Effector memory CD4-positive, alpha-beta T cell (primary cell): ENCODE measurements at regions not wholly inside any gene's neighbourhood (a gene's known extent, or its start where the extent isn't known, plus 50 kb on each side); places are given as distances from the start of the nearest gene placed in this dataset.

Experiments used
- DNase-seq, 3 donors: peaks; one replicate each; pipeline ENCODE4 v3.0.0-alpha.2; 2020
- H3K27ac ChIP-seq: 2 replicates; pipeline ENCODE4 v1.7.0; 2013; ENCODE audit warnings: mild to moderate bottlenecking, low read length, moderate library complexity; ENCODE audit not compliant: insufficient read depth, poor library complexity, severe bottlenecking
- H3K27me3 ChIP-seq: replicated peaks from 2 replicates; pipeline ENCODE4 v1.7.0; 2013; ENCODE audit warnings: mild to moderate bottlenecking, low read length; ENCODE audit not compliant: insufficient read depth, control insufficient read depth, poor library complexity, severe bottlenecking
- H3K36me3 ChIP-seq: 2 replicates; pipeline ENCODE4 v1.7.0; 2013; ENCODE audit warnings: mild to moderate bottlenecking, low read length, moderate library complexity; ENCODE audit not compliant: control insufficient read depth, insufficient read depth
- H3K4me1 ChIP-seq: 2 replicates; pipeline ENCODE4 v1.7.0; 2013; ENCODE audit warnings: low read length, mild to moderate bottlenecking; ENCODE audit not compliant: control insufficient read depth, insufficient read depth, poor library complexity, severe bottlenecking
- H3K4me3 ChIP-seq: 2 replicates; pipeline ENCODE4 v1.7.0; 2013; ENCODE audit warnings: low read length, low read depth, mild to moderate bottlenecking; ENCODE audit not compliant: insufficient read depth, poor library complexity, severe bottlenecking
- H3K9me3 ChIP-seq: 2 replicates; pipeline ENCODE4 v1.7.0; 2013; ENCODE audit warnings: mild to moderate bottlenecking, low read length, moderate library complexity; ENCODE audit not compliant: control insufficient read depth

GRCh38 chr10:44763331-44763730 is 147.8 kb upstream of the TMEM72 start:
- Histone ChIP-seq H3K27ac (no peak overlapping the region), H3K4me3 (no peak overlapping the region), H3K4me1 (no peaks in the 10 kb centered on the region), H3K36me3 (no peaks in the 10 kb centered on the region), H3K9me3 (no peaks in the 10 kb centered on the region), H3K27me3 (no peaks in the 10 kb centered on the region)
- no peak for DNase-seq

- no peaks in the 10 kb centered on the region for H3K36me3 ChIP-seq
- H3K9me3 ChIP-seq: no peaks in the 10 kb centered on the region
- H3K4me1 ChIP-seq: no peaks in the 10 kb centered on the region
- no peak overlapping the region for H3K27ac ChIP-seq
- no peak for DNase-seq
- no peaks in the 10 kb centered on the region for H3K27me3 ChIP-seq
- no peak overlapping the region for H3K4me3 ChIP-seq
Measured at GRCh38 chr10:44765299-44765698, 145.8 kb upstream of the TMEM72 start.

- no peak overlapping the region for H3K4me3 ChIP-seq
- H3K27ac ChIP-seq: no peak overlapping the region
- DNase-seq: no peak
- no peaks in the 10 kb centered on the region for H3K4me1 ChIP-seq
- H3K27me3 ChIP-seq: no peaks in the 10 kb centered on the region
- no peaks in the 10 kb centered on the region for H3K9me3 ChIP-seq
- H3K36me3 ChIP-seq: no peaks in the 10 kb centered on the region
Measured at GRCh38 chr10:44766631-44767030, 144.5 kb upstream of the TMEM72 start.

GRCh38 chr10:44769450-44769849 is 141.7 kb upstream of the TMEM72 start:
- no peaks in the 10 kb centered on the region for H3K27me3 ChIP-seq
- H3K4me3 ChIP-seq: no peak overlapping the region
- H3K4me1 ChIP-seq: no peaks in the 10 kb centered on the region
- no peaks in the 10 kb centered on the region for H3K9me3 ChIP-seq
- H3K36me3 ChIP-seq: no peaks in the 10 kb centered on the region
- no peak for DNase-seq
- no peak overlapping the region for H3K27ac ChIP-seq

- Histone ChIP-seq H3K27ac (no peak overlapping the region), H3K36me3 (no peaks in the 10 kb centered on the region), H3K9me3 (no peaks in the 10 kb centered on the region), H3K27me3 (no peaks in the 10 kb centered on the region), H3K4me3 (no peak overlapping the region), H3K4me1 (no peaks in the 10 kb centered on the region)
- no peak for DNase-seq
Measured at GRCh38 chr10:44771233-44771995, 139.7 kb upstream of the TMEM72 start.

GRCh38 chr10:44773565-44773964 is 137.6 kb upstream of the TMEM72 start:
- Histone ChIP-seq H3K36me3 (no peaks in the 10 kb centered on the region), H3K27me3 (no peaks in the 10 kb centered on the region), H3K4me1 (no peaks in the 10 kb centered on the region), H3K27ac (no peak overlapping the region), H3K4me3 (no peak overlapping the region), H3K9me3 (no peaks in the 10 kb centered on the region)
- no peak for DNase-seq

- no peak for DNase-seq
- no peak overlapping the region for H3K27ac ChIP-seq
- no peak overlapping the region for H3K4me3 ChIP-seq
- no peaks in the 10 kb centered on the region for H3K36me3 ChIP-seq
- no peaks in the 10 kb centered on the region for H3K9me3 ChIP-seq
- no peaks in the 10 kb centered on the region for H3K27me3 ChIP-seq
- H3K4me1 ChIP-seq: no peaks in the 10 kb centered on the region
Measured at GRCh38 chr10:44774676-44775401, 136.3 kb upstream of the TMEM72 start.

GRCh38 chr10:44775402-44775741 is 135.8 kb upstream of the TMEM72 start:
- Histone ChIP-seq H3K4me1 (no peaks in the 10 kb centered on the region), H3K27ac (no peak overlapping the region), H3K9me3 (no peaks in the 10 kb centered on the region), H3K27me3 (no peaks in the 10 kb centered on the region), H3K36me3 (no peaks in the 10 kb centered on the region), H3K4me3 (no peak overlapping the region)
- no peak for DNase-seq

- DNase-seq: no peak
- H3K4me1 ChIP-seq: no peaks in the 10 kb centered on the region
- no peak overlapping the region for H3K4me3 ChIP-seq
- no peaks in the 10 kb centered on the region for H3K36me3 ChIP-seq
- H3K27ac ChIP-seq: no peak overlapping the region
- no peaks in the 10 kb centered on the region for H3K9me3 ChIP-seq
- no peaks in the 10 kb centered on the region for H3K27me3 ChIP-seq
Measured at GRCh38 chr10:44776181-44776580, 135.0 kb upstream of the TMEM72 start.

GRCh38 chr10:44779511-44779910 is 131.6 kb upstream of the TMEM72 start:
- DNase-seq: no peak
- no peak overlapping the region for H3K4me3 ChIP-seq
- H3K9me3 ChIP-seq: no peaks in the 10 kb centered on the region
- no peaks in the 10 kb centered on the region for H3K36me3 ChIP-seq
- H3K27ac ChIP-seq: no peak overlapping the region
- H3K27me3 ChIP-seq: no peaks in the 10 kb centered on the region
- no peaks in the 10 kb centered on the region for H3K4me1 ChIP-seq
